Lung (tissue), 11 donors: ENCODE measurements at regions not wholly inside any gene's neighbourhood (a gene's known extent, or its start where the extent isn't known, plus 50 kb on each side); places are given as distances from the start of the nearest gene placed in this dataset.

Experiments
- ATAC-seq: fragments of 200-7000 bp; cut with Tn5 transposase; one replicate; pipeline ENCODE4 v1.9.1; 2020; ENCODE audit warnings: moderate number of reproducible peaks; ENCODE audit not compliant: insufficient read depth, low FRiP score
- DNase-seq, 3 donors: peaks; one replicate each; pipeline ENCODE4 v3.0.0-alpha.2; 2013 to 2017
- H3K27ac ChIP-seq, 2 donors: one replicate each; pipeline ENCODE4 v1.5.1; 2013; ENCODE audit warnings: mild to moderate bottlenecking in 2 of 2, moderate library complexity in 2 of 2, control low read depth in 1 of 2, inconsistent platforms in 1 of 2, low read depth in 1 of 2, low read length in 1 of 2
- H3K27me3 ChIP-seq, 3 donors: one replicate each; pipeline ENCODE4 v1.5.1; 2013; ENCODE audit warnings: low read length in 2 of 3; ENCODE audit not compliant: control insufficient read depth in 3 of 3, insufficient read depth in 3 of 3
- H3K36me3 ChIP-seq, 4 donors: one replicate each; pipeline ENCODE4 v1.5.1; 2013; ENCODE audit warnings: low read length in 4 of 4, mild to moderate bottlenecking in 1 of 4, moderate library complexity in 1 of 4; ENCODE audit not compliant: control insufficient read depth in 4 of 4, insufficient read depth in 4 of 4
- H3K4me1 ChIP-seq, 5 donors: one replicate each; pipeline ENCODE4 v1.5.1; 2013; ENCODE audit warnings: low read length in 5 of 5, mild to moderate bottlenecking in 2 of 5, moderate library complexity in 1 of 5; ENCODE audit not compliant: control insufficient read depth in 5 of 5, insufficient read depth in 5 of 5
- H3K4me3 ChIP-seq: one replicate; pipeline ENCODE4 v1.5.1; 2013; ENCODE audit warnings: mild to moderate bottlenecking, control low read depth, moderate library complexity
- H3K9ac ChIP-seq, 2 donors: one replicate each; pipeline ENCODE4 v1.5.1; 2013; ENCODE audit warnings: low read length in 2 of 2, control low read depth in 1 of 2; ENCODE audit not compliant: insufficient read depth in 1 of 2
- H3K9me3 ChIP-seq, 4 donors: one replicate each; pipeline ENCODE4 v1.5.1; 2013; ENCODE audit warnings: low read length in 3 of 4, mild to moderate bottlenecking in 1 of 4, moderate library complexity in 1 of 4; ENCODE audit not compliant: control insufficient read depth in 4 of 4, insufficient read depth in 3 of 4
- CTCF ChIP-seq: IDR thresholded peaks from 2 replicates; pipeline ENCODE4 v1.5.1; 2012; ENCODE audit warnings: mild to moderate bottlenecking; ENCODE audit errors: control extremely low read depth, extremely low read depth
- WGBS, 2 donors: extraction: QIAGEN DNeasy Blood & Tissue Kit; methylation state at CpG; one replicate each; pipeline ENCODE4 v1.1.7; 2013; 5-methylcytosine and 5-hydroxymethylcytosine counted together
- donor health status: control.
- donor health status: control.
- donor health status: Bipolar disorder and iron deficiency.
- donor health status: healthy.
- donor health status: DM: yes; HTN: yes; CAD: no.

- 76 to 77% methylated on average over 32 of the region's 32 CpGs for WGBS, 2 donors
- DNase-seq = no peak
- Histone ChIP-seq H3K4me3 (no peak overlapping the region), H3K4me1 (peaks cover 0 to 8% (median 0%) of the 10 kb centered on the region in 5 donors), H3K27me3 (peaks cover 0 to 8% (median 0%) of the 10 kb centered on the region in 3 donors), H3K36me3 (no peaks in the 10 kb centered on the region), H3K27ac (no peak overlapping the region), H3K9me3 (peaks cover 0 to 4% (median 0%) of the 10 kb centered on the region in 4 donors), H3K9ac (no peak overlapping the region)
- no peak for TF ChIP-seq CTCF
- no peak for ATAC-seq
These were observed 53.1 kb upstream of the DPYSL4 start for GRCh38 chr10:132133449-132134240.

- Histone ChIP-seq H3K27ac (no peak overlapping the region), H3K9ac (no peak overlapping the region), H3K36me3 (no peaks in the 10 kb centered on the region), H3K27me3 (peaks cover 0 to 7% (median 0%) of the 10 kb centered on the region in 3 donors), H3K4me3 (no peak overlapping the region), H3K9me3 (peaks cover 0 to 4% (median 0%) of the 10 kb centered on the region in 4 donors), H3K4me1 (peaks cover 0 to 8% (median 0%) of the 10 kb centered on the region in 5 donors)
- ATAC-seq (no peak), DNase-seq (no peak)
- TF ChIP-seq CTCF = no peak
- 84 to 85% methylated on average over 38 of the region's 38 CpGs for WGBS, 2 donors
These were observed 52.3 kb upstream of the DPYSL4 start for GRCh38 chr10:132134241-132135052.

- H3K9ac ChIP-seq = no peak overlapping the region
- H3K4me3 ChIP-seq = no peak overlapping the region
- peaks cover 0 to 8% (median 0%) of the 10 kb centered on the region in 5 donors for H3K4me1 ChIP-seq
- peaks cover 0 to 7% (median 0%) of the 10 kb centered on the region in 3 donors for H3K27me3 ChIP-seq
- 85 to 87% methylated on average over 39 of the region's 39 CpGs for WGBS, 2 donors
- H3K36me3 ChIP-seq = no peaks in the 10 kb centered on the region
- TF ChIP-seq CTCF = no peak
- ATAC-seq (no peak), DNase-seq (no peak)
- H3K27ac ChIP-seq = no peak overlapping the region
- H3K9me3 ChIP-seq = peaks cover 0 to 4% (median 0%) of the 10 kb centered on the region in 4 donors
These were observed 51.5 kb upstream of the DPYSL4 start for GRCh38 chr10:132135053-132135872.
